Prostate gland (tissue), 2 donors: ENCODE measurements at regions not wholly inside any gene's neighbourhood (a gene's known extent, or its start where the extent isn't known, plus 50 kb on each side); places are given as distances from the start of the nearest gene placed in this dataset.

ENCODE experiments used
- CTCF ChIP-seq, 4 experiments: fragments of 200-600 bp in 2 of 4; fragments of 450-650 bp in 2 of 4; sonication (generic) in 2 of 4; IDR thresholded peaks; 1 replicate in 3 of 4; 2 replicates in 1 of 4; pipeline ENCODE4 v1.5.1; 2016 to 2019; ENCODE audit warnings: antibody characterized with exemption in 4 of 4, mild to moderate bottlenecking in 2 of 4, moderate library complexity in 2 of 4
- POLR2A ChIP-seq: fragments of 450-650 bp; IDR thresholded peaks from one replicate; pipeline ENCODE4 v1.6.1; 2016; ENCODE audit warnings: antibody characterized with exemption, mild to moderate bottlenecking

- no peak for TF ChIP-seq POLR2A
- TF ChIP-seq CTCF (IDR thresholded peaks at IDR 0.05) = no peak
These were observed 210.1 kb upstream of the LRATD1 start for GRCh38 chr2:14422426-14422825.
